ENCODE measurements at regions not wholly inside any gene's neighbourhood (a gene's known extent, or its start where the extent isn't known, plus 50 kb on each side); places are given as distances from the start of the nearest gene placed in this dataset.

DNA sequence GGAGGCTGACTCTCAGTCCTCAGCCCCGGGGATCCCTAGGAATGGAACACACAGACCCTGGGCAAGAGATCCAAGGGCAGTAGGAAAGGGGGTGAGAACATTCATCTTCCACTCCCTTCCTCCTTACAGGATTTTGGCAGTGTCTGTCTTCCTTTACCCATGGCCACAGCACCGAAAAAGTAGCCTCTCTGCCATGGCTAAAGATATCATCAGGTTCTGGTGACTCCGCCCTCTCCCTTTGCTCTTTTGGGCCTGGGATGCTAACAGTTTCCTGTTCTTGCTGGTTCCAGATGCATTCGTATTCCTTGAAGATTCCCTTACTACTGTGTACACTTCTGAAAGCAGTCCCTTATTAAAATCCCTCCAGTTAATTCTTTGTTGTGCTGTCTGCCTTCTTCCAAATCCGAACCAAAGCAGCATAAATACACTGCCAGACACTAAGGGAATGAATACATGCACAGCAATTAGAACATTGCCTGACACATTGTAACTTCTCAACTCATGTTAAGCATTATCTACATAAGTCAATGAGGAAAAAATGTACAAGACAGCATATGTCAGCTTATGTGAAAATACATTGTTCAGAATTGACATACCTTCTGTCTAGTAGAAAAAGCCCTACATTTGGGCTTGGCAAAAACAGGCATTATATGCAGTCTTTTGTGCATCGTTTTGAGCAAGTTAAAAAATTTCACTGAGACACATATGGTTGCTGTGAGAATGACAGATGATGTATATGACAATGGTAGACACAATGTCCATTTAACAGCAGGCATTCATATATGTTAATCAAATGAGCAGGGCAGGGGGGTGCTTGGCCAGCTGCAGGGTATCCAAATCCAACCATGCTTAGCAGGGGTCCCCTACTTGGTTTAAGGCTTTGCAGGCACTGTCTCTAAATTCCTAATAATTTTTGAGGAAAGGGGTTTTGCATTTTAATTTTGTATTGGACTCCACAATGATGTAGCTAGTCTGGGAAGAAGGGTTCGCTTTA, 58.8 kb upstream of the RAI14 start:
- no peak overlapping the region for H3K4me3 ChIP-seq (replicated peaks; ENCODE audit: low read depth, low read length)
- TF ChIP-seq, protein P1, sequence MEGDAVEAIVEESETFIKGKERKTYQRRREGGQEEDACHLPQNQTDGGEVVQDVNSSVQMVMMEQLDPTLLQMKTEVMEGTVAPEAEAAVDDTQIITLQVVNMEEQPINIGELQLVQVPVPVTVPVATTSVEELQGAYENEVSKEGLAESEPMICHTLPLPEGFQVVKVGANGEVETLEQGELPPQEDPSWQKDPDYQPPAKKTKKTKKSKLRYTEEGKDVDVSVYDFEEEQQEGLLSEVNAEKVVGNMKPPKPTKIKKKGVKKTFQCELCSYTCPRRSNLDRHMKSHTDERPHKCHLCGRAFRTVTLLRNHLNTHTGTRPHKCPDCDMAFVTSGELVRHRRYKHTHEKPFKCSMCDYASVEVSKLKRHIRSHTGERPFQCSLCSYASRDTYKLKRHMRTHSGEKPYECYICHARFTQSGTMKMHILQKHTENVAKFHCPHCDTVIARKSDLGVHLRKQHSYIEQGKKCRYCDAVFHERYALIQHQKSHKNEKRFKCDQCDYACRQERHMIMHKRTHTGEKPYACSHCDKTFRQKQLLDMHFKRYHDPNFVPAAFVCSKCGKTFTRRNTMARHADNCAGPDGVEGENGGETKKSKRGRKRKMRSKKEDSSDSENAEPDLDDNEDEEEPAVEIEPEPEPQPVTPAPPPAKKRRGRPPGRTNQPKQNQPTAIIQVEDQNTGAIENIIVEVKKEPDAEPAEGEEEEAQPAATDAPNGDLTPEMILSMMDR (IDR thresholded peaks at IDR 0.05; ENCODE audit: low read length, missing control alignments), result no peak
- no peak for DNase-seq (ENCODE audit: low read depth)

DNA sequence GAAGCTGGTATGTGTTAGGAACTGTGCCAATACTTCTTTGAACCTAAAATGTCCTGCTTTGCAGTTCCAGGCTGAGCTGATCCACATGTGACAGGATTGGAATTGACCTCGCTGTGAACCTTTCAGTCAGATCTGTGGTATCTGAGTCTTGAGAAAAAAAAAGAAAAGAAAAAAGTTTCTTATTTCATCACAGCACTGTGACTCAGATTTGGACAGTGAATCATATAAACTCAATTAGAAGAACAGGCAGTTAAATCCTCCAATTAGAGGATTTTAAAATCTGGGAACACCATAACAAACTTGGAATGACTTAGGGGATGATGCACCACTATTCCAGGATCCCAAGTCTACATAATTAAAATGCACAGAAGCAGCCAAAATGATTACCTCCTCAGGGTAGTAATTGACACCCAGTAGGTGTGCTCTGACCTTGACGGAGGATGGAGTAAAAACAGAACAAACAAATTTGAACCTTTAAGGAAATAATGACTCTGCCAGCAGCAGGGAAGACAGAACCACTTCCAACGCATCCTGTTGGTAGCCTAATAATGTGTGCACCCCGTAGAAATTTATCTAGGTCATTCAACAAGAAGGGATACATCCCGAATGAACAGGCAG, 57.8 kb upstream of the RAI14 start:
- H3K4me3 ChIP-seq (replicated peaks; ENCODE audit: low read depth, low read length), result no peak overlapping the region
- peak; percentile 88 for DNase-seq (ENCODE audit: low read depth)
- TF ChIP-seq, protein P1 (IDR thresholded peaks at IDR 0.05; ENCODE audit: low read length, missing control alignments), result no peak

DNA sequence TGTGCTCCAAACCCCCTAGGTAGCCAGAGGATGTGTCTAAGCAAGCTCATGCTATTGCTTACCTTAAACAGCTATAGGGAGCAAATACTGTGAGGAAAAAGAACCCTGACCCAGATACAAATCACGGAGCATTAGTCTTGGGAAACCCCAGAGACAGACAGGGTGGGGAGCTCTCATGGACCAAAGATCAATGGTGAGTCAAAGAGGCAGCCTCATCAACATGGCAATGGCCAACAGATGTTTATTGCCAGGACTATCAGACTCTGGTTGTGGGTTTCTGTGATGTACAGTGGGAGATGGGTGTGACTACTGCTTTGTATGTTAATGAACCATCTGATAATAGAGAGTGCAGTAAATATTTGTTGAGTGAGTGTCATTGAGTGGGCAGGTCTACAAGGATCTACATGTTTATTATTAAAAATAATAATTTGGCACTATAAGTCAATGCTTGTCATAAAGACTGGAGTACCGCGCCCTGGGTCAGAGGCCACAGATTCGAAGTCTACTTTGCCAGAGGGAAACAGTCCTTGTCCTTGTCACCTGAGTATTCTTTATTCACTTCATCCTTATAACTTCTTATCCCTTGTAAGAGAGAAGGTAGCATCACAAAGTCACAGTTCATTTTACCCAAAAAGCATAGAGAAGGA, 56.5 kb upstream of the RAI14 start:
- no peak for DNase-seq (ENCODE audit: low read depth)
- no peak overlapping the region for H3K4me3 ChIP-seq (replicated peaks; ENCODE audit: low read depth, low read length)
- TF ChIP-seq, protein P1 (IDR thresholded peaks at IDR 0.05; ENCODE audit: low read length, missing control alignments), result no peak

DNA sequence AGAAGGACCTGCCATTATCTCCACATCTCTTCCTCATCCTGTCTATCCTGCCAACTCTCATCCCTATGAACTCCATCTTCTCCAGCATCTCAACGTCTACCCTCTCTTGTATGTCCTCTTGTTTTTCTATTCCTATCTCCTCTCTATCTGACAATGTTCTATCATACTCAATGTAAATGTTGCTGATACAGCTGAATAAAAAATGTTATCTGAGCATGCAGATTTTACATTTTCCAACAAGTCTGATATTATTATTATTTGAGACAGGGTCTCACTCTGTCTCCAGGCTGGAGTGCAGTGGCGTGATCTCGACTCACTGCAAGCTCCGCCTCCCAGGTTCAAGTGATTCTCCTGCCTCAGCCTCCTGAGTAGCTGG, 56.0 kb upstream of the RAI14 start:
- TF ChIP-seq, protein P1 (IDR thresholded peaks at IDR 0.05; ENCODE audit: low read length, missing control alignments), result no peak
- no peak overlapping the region for H3K4me3 ChIP-seq (replicated peaks; ENCODE audit: low read depth, low read length)
- DNase-seq (ENCODE audit: low read depth), result no peak

DNA sequence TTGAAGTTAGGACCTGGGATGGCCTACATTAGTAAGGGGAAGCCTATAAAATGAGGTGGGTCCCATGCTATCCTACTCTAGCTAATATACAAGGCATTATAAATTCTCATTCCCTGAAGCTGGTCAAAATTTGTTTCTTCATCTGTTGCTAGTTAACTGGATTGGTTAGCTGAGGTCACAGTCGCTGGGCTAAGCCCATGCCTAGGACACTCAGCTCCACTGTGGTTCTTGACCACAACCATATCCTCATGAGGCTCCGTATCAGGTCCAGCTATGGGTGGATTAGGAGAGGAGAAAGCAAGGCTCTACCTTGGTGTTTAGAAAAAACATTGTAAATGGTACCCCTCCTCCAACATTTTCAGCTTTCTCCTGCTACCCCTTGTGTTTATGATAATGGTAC, 52.8 kb upstream of the RAI14 start:
- DNase-seq (ENCODE audit: low read depth), result no peak
- TF ChIP-seq, protein P1 (IDR thresholded peaks at IDR 0.05; ENCODE audit: low read length, missing control alignments), result no peak
- no peak overlapping the region for H3K4me3 ChIP-seq (replicated peaks; ENCODE audit: low read depth, low read length)

DNA sequence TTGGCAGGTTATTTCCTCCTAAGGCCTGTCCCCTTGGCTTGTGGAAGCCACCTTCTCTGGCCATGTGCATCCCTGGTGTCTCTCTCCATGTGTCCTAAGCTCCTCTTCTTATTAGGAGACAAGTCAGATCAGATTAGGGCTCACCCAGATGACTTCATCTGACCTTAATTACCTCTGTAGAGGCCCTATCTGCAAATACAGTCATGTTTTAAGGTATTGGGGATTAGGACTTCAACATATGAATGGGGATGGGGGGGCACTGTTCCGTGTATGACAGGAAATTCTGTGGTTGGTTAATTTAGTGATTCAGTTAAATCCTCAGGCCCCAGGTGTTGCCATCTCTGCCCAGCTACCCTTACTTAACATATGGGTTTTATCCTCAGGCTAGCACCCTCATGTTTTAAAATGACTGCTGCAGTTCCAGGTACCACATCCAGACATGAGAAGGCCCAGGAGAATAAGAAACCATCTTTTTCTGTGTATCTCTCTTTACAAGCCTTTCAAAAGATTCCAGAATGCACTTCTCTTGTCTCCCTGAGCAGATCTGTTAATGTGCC, 51.9 kb upstream of the RAI14 start:
- H3K4me3 ChIP-seq (replicated peaks; ENCODE audit: low read depth, low read length), result no peak overlapping the region
- TF ChIP-seq, protein P1 (IDR thresholded peaks at IDR 0.05; ENCODE audit: low read length, missing control alignments), result no peak
- no peak for DNase-seq (ENCODE audit: low read depth)

All from fibroblast of pulmonary artery (primary cell).